Non-pigmented ciliary epithelial cell (primary cell): ENCODE measurements at regions not wholly inside any gene's neighbourhood (a gene's known extent, or its start where the extent isn't known, plus 50 kb on each side); places are given as distances from the start of the nearest gene placed in this dataset.
"Not testable (repeated sequence)": the region's sequence is repeated elsewhere in the genome, so short reads cannot be mapped to it uniquely, and the experiment has no call there.

Experiments
- DNase-seq: peaks from one replicate; pipeline ENCODE4 v3.0.0-alpha.2; 2010; ENCODE audit warnings: low read depth

DNA sequence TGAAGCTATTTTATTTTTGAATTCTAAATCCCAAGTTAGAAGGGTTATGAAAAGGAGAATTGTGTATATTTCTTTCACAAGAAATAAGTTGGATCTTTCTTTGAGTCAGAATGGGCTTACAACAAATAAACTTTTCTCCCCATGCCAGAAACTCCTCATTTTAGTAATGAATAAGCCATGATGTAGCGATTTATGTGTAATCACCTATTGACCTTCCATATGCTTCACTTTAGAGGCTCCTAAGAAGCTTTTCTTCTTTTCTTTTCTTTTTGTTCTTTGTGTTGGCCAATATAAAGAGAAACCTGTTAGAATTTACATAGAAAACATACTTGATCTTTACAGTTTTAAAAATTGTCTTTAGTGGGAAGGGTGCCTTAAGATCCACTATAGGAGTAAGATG lies 370.2 kb downstream of the UTRN start:
- no peak for DNase-seq

DNA sequence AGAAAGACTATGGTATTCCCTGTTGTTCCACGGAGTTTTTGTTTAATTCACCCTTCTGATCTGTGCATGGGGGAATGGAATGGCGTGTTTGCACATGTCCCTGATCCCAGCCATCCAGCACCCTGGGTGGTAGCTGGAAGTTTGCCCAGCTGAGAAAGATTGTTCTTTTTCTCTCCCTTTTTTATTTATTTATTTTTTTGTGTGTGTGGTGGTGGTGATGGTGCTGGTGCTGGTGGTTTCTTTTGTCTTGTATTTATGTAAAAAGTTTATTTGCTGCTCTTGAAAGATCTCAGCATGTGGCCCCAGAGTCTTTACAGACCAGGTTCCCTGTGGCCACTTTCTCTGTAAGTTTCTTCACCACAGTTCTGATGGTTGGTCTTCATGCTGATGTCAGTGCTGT lies 372.6 kb downstream of the UTRN start:
- no peak for DNase-seq

DNA sequence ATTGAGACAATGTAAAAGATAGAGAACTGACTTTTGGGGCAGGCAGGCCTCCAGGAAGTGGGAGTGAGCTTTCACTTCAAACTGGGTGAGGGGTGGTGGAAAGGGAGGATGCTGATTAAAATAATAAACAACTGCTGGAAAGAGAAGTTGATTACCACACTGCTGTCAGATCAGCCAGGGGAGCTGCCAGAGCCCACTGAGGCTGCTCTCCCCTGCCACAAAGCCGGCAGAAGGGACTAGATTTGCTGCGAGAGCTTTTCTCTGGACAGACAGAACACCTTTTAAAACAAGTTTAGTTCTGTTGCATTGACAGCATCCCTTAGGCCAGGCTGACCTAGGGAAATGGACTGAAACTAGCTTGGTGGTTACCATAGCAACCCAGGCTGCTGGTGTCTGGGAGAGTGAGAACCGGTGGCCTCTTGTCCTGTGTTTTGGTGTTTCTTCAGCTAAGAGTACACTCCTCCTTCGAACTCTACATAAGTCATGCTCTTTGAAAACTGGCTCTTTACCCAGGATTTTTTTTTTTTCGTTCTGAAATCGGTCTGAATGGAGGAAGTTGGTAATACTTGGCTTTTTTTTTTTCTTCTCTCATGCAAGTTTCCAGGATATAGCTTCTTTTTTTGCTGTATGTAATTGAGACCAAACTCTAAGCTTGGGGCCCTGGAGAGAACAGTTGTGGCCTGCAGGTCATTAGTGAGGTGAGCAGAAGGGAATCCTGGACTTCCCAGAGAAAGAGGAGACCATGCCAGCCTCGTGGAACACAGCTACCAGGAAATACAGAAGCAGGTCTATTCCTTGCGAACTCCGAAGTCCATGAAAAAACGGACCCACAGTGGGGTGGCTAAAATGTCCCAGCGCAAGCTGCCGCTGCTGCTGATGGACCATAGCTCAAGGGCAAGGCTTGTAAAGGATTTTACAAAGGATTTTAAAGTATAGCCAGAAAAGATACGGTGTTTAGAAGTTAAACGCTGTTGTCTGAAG lies 374.4 kb downstream of the UTRN start:
- no peak for DNase-seq

DNA sequence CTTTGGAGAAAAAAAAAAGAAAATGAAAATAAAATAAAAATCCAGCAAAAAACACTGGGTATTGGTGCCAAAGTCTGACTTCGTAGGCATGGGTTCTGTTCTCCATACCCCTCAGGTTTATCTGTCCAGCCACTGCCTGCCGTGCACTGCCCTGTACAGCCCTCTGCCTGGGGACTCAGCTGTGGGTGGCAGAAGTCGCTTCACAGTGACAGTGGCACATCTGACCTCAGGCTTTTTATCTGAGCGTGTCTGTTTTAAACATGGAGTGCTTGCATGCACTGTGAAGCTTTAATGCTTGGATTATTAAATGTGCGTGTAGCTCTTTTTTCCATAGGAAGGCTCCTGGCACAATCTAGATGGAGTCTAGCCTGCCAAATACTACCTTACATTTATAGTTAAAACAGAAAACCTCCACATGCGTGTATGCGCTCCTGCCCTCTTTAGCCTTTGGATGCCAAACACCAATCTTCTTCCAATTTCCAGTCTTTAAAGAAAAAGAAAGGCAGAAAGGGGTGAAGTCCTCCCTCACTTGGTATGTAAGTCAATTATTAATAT lies 375.5 kb downstream of the UTRN start:
- DNase-seq, result no peak

DNA sequence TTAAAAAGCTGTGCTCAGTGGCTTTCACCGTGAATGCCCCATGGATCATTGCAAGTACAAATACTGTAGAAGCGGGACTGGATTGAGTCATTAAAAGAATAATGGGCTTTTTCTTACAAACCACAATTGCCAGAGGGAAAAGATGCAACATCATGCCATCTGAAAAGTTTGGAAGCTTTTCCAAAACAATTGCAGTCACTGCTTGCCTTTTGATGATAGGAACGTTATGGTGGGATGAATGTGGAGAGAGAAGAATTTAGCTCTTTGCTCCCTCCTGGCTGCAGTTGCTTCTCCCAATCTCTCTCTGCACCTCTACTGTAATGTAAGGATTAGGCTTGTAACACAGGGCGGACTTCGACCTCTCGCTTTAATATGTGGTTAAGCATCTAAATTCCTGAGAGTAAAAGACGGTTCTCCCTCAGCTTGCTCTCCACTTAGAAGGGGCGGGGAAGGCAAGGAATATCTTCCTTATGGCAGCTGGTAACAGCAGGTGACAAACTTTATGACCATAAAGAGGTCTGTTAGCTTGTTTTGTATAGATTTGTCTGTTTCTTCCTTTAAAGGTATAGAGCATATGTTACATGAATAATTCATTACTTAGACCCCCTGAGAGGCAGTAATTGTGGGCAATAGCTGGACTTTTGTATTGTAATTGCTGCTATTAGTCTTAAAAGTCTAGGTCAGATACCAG lies 376.1 kb downstream of the UTRN start:
- DNase-seq, result no peak

DNA sequence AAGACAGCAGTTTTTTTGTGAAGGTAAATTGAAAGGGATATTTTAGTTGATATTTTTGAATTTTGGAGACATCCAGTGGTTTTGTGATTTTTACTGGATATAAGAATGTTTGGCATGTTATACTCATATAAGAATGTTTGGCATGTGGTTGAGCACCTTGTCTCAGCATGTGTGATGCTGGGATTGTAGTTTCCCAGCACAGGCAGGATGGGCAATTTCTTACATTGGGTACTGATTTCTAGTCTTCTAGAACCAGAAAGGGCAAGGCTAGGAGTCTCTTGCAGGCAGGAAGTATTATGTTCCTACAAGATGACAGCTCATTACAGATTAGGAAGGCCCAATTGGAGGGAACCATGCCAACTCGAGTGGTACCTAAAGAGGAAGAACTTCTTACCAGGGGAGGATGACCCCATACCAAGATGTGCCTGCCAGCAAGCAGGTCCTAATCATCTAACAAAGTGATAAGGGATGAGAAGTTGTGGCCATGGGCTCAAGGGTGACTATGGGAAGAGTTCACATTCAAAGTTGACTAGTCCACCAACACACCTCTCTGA lies 377.8 kb downstream of the UTRN start:
- no peak for DNase-seq

DNA sequence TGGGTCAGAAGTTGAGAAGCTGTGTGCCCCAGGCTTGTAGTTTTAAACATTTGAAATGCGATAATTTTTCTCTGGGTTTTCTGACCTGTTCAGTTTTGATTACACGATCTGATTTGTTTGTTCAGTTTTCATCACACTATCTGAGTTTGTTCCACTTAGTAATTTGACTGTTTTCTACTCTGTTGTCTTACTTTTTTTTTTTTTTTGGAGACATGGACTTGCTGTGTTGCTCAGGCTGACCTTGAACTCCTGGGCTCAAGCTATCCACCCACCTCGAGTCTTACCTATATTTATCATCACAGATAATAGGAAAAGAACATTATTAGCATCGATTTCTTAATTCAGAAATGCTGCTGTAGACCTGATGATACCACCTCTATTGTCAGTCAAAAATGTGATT lies 379.1 kb downstream of the UTRN start:
- DNase-seq, result no peak

DNA sequence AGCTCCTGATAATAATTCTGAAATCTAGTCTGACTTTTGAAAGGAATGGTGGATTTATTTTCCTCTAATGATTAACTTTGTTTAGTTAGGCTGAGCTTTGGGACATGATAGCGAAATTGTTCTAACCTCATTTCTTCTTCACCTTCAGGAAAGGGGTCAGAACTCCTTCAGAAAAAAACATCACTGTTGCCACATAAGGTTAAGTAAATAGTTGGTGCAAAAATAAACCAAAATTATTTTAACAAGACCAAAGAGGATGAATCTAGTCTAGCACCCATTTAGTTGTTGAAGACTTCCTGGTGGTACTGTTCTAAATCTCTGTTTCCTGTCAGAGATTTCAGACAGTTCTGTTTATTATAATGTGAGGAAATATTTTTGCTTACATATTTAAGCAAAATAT lies 379.8 kb downstream of the UTRN start:
- DNase-seq, result no peak

DNA sequence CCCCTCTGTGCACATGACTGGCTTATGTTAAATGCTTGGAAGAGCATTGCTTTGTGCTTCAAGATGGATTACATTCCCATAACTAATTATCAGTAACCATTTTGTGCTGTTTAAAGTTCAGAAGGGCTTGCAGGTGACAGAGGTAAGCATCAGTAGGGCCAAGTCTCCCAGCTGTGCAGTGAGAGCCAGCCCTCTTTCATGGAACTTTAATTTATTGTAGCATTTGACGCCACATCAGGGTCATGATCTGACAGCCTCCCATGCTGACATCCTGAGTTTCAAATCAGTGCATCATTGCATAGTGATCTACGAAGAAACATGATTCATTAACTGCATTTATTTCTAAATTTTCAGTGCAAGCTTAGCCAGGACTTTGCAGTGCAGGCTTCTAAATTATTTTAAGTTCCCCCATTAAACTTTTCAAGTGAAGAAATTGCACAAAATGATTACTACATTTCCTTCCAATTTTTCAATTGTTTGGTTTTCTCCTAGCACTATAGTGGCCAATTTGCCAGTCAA lies 380.9 kb downstream of the UTRN start:
- no peak for DNase-seq

DNA sequence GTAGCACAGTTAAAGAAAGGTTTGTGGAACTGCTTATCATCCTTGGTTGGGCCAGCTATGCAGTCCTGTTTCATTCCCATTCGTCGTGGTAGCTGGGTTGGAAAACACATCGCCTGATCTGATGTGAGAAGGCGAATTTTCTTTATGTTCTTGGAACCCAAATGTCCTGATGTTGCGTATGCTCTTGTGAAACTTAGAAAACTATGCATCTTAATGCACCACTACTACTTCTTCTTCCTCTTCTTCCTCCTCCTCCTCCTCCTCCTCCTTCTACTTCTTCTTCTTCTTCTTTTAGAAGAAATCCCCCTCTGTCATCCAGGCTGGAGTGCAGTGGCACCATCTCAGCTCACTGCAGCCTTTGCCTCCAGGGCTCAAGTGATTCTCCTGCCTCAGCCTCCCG lies 381.6 kb downstream of the UTRN start:
- DNase-seq, result no peak

DNA sequence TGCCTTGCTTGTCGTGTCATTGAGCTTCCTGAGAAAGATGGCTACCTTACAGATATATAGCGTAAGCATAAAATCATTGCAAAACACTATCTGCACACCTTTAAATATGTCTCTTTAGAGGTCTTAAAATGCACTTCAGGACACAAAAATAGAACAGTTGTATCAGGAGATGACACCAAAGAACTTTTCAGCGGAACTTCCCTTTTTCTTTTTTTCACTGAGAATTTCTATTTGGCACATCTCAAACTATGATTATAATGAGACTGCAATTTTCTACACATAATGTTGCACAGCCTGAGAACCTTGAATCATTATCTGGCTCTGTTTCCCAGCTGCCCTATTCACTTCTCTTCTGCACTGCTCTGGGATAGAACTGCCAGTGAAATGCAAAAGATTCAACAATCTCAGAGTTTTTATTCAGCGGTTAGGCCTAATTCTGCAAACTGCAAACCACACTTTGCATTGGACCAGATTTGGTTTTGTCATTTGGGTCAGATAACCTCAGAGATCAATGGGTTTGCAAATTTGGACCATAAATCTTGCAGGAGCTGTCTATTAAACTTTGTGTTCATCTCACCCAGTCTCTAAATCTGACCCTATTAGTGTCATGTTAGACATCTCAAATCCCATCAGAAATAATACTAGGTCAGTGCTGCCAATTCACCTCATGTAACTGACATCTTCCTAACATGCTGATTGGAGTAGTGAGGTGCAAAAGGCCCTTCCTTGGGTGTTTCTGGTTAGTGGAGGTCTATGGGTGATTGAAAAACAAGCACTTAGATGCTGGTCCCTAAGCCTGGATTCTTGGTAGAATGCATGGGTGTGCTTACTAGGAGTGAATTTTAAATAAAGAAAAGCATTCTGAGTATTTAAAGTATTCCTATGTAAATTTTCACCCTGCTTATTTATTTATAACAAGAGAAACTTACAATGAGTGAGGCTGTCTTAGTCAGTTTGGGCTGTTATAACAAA lies 382.7 kb downstream of the UTRN start:
- DNase-seq, result no peak

DNA sequence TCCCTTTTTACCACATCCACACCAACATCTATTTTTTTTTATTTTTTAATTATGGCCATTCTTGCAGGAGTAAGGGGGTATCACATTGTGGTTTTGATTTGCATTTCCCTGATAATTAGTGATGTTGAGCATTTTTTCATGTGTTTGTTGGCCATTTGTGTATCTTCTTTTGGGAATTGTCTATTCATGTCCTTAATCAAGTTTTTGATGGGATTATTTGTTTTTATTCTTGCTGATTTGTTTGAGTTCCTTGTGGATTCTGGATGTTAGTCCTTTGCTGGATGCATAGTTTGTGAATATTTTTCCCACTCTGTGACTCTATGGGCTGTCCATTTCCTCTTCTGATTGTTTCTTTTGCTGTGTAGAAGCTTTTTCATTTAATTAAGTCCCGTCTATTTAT lies 385.1 kb downstream of the UTRN start:
- not testable (repeated sequence) for DNase-seq

DNA sequence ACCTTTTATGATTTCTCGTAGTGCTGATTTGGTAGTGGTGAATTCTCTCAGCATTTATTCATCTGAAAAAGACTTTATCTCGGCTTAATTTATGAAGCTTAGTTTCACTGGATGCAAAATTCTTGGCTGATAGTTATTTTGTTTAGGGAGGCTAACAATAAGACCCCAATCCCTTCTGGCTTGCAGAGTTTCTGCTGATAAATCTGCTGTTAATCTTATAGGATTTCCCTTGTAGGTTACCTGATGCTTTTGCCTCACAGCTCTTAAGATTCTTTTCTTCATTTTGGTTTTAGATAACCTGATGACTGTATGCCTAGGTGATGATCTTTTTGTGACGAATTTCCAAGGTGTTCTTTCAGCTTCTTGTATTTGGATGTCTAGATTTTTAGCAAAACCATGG lies 388.7 kb downstream of the UTRN start:
- no peak for DNase-seq

DNA sequence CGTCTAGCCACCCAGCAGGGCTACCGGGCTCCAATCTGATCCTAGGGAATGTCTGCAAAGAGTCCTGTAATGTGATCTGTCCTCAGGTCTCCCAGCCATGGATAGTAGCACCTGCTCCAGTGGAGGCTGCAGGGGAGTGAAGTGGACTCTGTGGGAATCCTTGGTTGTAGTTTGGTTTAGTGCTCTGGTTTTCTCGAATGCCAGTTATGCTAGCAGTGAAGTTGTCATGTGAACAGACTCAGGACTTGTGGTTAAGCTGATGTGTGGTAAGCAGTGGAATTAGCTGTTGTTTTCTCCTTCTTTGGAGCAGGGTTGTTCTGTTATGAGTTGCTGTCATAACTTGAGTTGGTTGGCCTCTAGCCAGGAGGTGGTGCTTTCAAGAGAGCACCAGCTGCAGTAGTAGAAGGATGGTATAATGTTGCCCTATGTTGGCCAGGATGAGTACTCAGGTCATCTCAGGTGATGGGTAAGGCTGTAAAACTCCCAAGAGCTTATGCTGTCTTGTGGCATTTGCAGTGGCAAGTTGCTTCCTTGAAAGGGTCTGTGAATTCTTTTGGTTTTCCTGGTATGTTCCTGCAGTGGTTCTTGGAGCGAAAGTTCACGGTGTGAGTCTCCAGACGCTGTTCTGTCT lies 390.2 kb downstream of the UTRN start:
- DNase-seq, result peak; percentile 63

DNA sequence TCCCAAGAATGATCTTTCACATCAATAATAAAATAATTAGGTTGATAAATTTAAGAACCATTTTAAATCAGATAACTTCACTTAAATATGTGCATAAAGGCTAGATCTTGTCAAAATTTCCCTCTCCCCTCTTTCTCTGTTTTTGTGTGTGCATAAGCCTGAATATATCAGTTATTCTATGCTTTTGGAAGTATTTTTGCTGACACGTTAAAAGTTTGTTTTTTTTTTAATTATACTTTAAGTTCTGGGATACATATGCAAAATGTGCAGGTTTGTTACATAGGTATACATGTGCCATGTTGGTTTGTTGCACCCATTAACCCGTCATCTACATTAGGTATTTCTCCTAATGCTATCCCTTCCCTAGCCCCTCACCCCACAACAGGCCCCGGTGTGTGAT lies 391.2 kb downstream of the UTRN start:
- not testable (repeated sequence) for DNase-seq

DNA sequence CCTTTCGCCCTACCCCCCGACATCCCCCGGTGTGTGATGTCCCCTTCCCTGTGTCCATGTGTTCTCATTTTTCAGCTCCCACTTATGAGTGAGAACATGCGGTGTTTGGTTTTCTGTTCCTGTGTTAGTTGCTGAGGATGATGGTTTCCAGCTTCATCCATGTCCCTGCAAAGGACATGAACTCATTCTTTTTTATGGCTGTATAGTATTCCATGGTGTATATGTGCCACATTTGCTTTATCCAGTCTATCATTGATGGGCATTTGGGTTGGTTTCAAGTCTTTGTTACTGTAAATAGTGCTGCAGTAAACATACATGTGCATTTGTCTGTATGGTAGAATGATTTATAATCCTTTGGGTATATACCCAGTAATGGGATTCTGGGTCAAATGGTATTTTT lies 392.1 kb downstream of the UTRN start:
- not testable (repeated sequence) for DNase-seq

DNA sequence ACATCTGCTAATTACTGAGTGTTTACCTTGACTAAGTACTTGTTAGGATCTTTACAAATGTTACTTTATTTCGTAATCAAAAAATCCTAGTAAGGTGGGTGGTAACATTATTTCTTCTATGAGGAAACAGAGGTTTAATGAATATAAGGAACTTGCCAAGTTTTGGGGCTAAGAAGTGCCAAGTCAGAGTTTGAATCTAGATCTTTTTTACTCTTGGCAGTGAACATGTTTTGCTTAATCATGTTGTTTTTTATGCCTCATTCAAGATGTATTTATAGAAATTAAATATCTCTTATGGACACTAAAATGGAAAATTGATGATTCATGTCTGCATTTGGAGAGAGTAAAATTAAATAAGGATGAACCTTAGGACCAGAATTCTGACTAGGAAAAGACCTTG lies 393.7 kb downstream of the UTRN start:
- DNase-seq, result no peak

DNA sequence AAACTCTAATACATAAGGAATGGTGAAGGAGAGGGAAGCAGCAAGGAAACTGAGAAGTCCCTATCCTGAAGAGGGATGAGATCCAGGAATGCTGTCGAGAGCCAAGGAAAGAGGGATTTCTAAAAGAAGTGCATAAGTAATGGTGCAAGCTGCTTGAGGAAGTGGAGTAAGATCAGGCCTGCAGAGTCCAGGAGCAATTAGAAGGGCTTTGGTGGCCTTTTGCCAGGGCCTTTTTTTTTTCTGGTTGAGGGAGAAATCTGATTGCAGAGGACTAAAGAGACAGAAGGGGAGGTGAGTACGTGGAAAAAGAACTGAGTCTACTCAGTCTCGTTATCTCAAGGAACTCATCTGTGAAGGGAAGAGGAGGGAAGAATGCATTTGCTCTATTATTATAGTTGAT lies 396.2 kb downstream of the UTRN start:
- no peak for DNase-seq

DNA sequence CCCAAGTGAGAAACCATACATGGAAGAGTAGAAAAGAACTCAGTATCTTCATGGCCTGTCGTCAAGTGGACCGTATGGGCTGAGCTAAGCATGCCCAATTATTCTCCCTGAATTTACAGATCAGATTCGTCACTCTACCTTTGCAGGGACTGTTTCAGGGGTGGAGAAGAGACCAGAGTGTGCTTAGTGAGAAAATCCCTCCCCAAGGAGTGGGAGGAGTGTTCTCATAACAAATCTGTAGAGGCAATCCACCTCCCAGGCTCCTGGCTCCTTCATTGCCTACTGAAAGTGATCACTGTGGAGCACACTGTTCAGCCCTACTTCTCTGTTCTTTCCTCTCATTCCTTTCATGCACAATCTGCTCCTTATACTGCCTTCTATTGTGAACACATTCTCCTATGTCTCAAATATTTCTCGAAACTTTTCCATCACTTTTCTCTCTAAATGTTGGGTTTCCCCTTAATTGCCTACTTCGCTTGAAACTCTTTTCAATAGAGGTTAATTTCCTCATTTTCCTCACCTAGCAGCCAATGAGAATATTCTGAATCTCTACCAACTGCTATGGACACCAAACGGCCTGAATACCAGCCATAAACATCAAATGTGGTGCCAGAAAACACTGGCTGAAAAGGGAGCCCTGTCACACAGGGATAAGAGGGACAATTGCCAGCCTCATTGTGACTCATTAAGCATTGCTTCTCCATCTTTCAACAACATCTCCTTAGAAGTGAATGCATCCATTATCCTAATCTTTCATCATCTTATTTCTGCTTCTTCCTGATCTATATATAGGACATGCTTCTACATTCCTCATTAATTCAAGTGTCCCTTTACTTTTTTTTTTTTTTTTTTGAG lies 398.3 kb downstream of the UTRN start:
- DNase-seq, result no peak

DNA sequence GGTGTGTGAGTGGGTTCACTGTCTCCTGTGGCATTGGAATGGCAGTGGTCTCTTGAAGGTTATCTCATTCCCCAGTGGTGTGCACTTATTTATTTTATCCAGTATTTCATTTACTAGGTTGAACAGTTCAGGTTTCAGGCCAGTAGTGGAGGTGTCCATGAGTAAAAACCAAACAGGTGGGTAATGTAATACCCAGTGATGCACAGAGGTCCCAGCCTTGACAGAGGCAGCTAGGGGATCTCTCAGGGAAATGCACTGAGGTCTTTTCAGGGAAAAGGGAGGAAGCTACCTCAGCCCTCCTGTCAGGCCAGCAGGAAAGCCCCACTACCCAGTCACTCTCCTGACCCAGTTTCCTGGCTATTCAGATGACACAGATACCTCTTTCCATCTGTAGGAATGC lies 403.6 kb downstream of the UTRN start:
- no peak for DNase-seq
